IMR-90 (cell line): ENCODE measurements at regions not wholly inside any gene's neighbourhood (a gene's known extent, or its start where the extent isn't known, plus 50 kb on each side); places are given as distances from the start of the nearest gene placed in this dataset.

Experiments
- ATAC-seq: fragments of 200-7000 bp; cut with Tn5 transposase; 2 replicates; pipeline ENCODE4 v1.9.1; 2020; ENCODE audit warnings: low read depth, mild to moderate bottlenecking, moderate library complexity
- BruUV-seq: library from RNA; stranded (reverse); fragments of 400-500 nt; replicated peaks from 2 replicates; lab custom pipeline; 2021; lab: Mats Ljungman, UMichigan
- CTCF ChIA-PET: fragments of 300-600 bp; formaldehyde crosslinking; extraction: SDS; loops from one replicate; lab custom pipeline; 2021; ENCODE audit warnings: antibody characterized with exemption; lab: Yijun Ruan, JAX
- POLR2A ChIA-PET: fragments of 300-600 bp; sonication (Branson Sonifier 250); formaldehyde crosslinking; loops from one replicate; lab custom pipeline; 2022; ENCODE audit warnings: antibody characterized with exemption; ENCODE audit not compliant: unreplicated experiment; lab: Charles Lee
- DNase-seq: peaks from one replicate; pipeline ENCODE4 v3.0.0; 2013
- H2AFZ ChIP-seq: replicated peaks from 2 replicates; pipeline ENCODE3; 2013; ENCODE audit warnings: low read length, mild to moderate bottlenecking; ENCODE audit not compliant: poor library complexity
- H2AK5ac ChIP-seq: 2 replicates; pipeline ENCODE4 v1.6.1; 2013; ENCODE audit warnings: low read depth, low read length, inconsistent platforms
- H2AK9ac ChIP-seq: replicated peaks from 2 replicates; pipeline ENCODE3; 2013; ENCODE audit warnings: mild to moderate bottlenecking, low read depth, low read length, moderate library complexity; ENCODE audit not compliant: poor library complexity
- H2BK120ac ChIP-seq: 2 replicates; pipeline ENCODE4 v1.6.1; 2013; ENCODE audit warnings: low read depth, low read length, inconsistent platforms
- H2BK15ac ChIP-seq: 3 replicates; pipeline ENCODE4 v1.6.1; 2013; ENCODE audit warnings: low read depth, low read length, inconsistent platforms
- H2BK20ac ChIP-seq: 2 replicates; pipeline ENCODE4 v1.6.1; 2013; ENCODE audit warnings: low read depth, mild to moderate bottlenecking, inconsistent platforms, low read length, moderate library complexity
- H2BK5ac ChIP-seq: 2 replicates; pipeline ENCODE4 v1.6.1; 2013; ENCODE audit warnings: mild to moderate bottlenecking, low read depth, low read length, inconsistent platforms; ENCODE audit not compliant: poor library complexity, severe bottlenecking
- H3K14ac ChIP-seq: replicated peaks from 2 replicates; pipeline ENCODE4 v1.6.1; 2013; ENCODE audit warnings: low read depth, low read length, inconsistent platforms
- H3K18ac ChIP-seq: 2 replicates; pipeline ENCODE4 v1.6.1; 2013; ENCODE audit warnings: low read depth, low read length, control low read depth
- H3K23ac ChIP-seq: 2 replicates; pipeline ENCODE4 v1.6.1; 2013; ENCODE audit warnings: low read depth, low read length, inconsistent platforms
- H3K27ac ChIP-seq: 2 replicates; pipeline ENCODE4 v1.5.1; 2013; ENCODE audit warnings: mild to moderate bottlenecking, control low read depth, low read length; ENCODE audit not compliant: insufficient read depth
- H3K27me3 ChIP-seq: 2 replicates; pipeline ENCODE4 v1.6.1; 2013; ENCODE audit warnings: low read length; ENCODE audit not compliant: control insufficient read depth, insufficient read depth
- H3K36me3 ChIP-seq: 2 replicates; pipeline ENCODE4 v1.6.1; 2013; ENCODE audit warnings: low read length, mixed read lengths; ENCODE audit not compliant: control insufficient read depth, insufficient read depth
- H3K4ac ChIP-seq: 2 replicates; pipeline ENCODE4 v1.6.1; 2013; ENCODE audit warnings: low read depth, low read length, inconsistent platforms
- H3K4me1 ChIP-seq: 2 replicates; pipeline ENCODE4 v1.6.1; 2013; ENCODE audit warnings: low read length, mixed read lengths; ENCODE audit not compliant: control insufficient read depth, insufficient read depth
- H3K4me2 ChIP-seq: 2 replicates; pipeline ENCODE4 v1.6.1; 2013; ENCODE audit warnings: low read depth, mild to moderate bottlenecking, control low read depth, low read length, moderate library complexity
- H3K4me3 ChIP-seq: 2 replicates; pipeline ENCODE4 v1.5.1; 2013; ENCODE audit warnings: low read depth, mild to moderate bottlenecking, control low read depth, low read length, moderate library complexity; ENCODE audit not compliant: insufficient read depth
- H3K56ac ChIP-seq: 2 replicates; pipeline ENCODE4 v1.6.1; 2013; ENCODE audit warnings: low read length, inconsistent platforms; ENCODE audit not compliant: insufficient read depth; ENCODE audit errors: extremely low read depth
- H3K79me1 ChIP-seq, 2 experiments: 2 replicates each; pipeline ENCODE4 v1.6.1; 2013; ENCODE audit warnings: low read length in 2 of 2, inconsistent platforms in 1 of 2, low read depth in 1 of 2
- H3K9ac ChIP-seq: 2 replicates; pipeline ENCODE4 v1.6.1; 2013; ENCODE audit warnings: low read depth, low read length, control low read depth
- H3K9me1 ChIP-seq: 2 replicates; pipeline ENCODE4 v1.6.1; 2013; ENCODE audit warnings: low read length, inconsistent platforms; ENCODE audit not compliant: insufficient read depth
- H3K9me3 ChIP-seq: 2 replicates; pipeline ENCODE4 v1.6.1; 2013; ENCODE audit warnings: low read length; ENCODE audit not compliant: control insufficient read depth, insufficient read depth
- H4K20me1 ChIP-seq: 2 replicates; pipeline ENCODE4 v1.6.1; 2013; ENCODE audit warnings: low read length, inconsistent platforms; ENCODE audit not compliant: insufficient read depth
- H4K5ac ChIP-seq: 2 replicates; pipeline ENCODE4 v1.6.1; 2013; ENCODE audit warnings: mild to moderate bottlenecking, low read depth, low read length, control low read depth
- H4K8ac ChIP-seq, 2 experiments: 2 replicates each; pipeline ENCODE4 v1.6.1; 2013; ENCODE audit warnings: low read depth in 2 of 2, low read length in 2 of 2, control low read depth in 1 of 2, inconsistent platforms in 1 of 2
- H4K91ac ChIP-seq: 2 replicates; pipeline ENCODE4 v1.6.1; 2013; ENCODE audit warnings: low read depth, low read length, inconsistent platforms; ENCODE audit not compliant: insufficient read depth
- CEBPB ChIP-seq: IDR thresholded peaks from 2 replicates; pipeline ENCODE4 v1.6.1; 2012; ENCODE audit warnings: low read depth, low read length, improper control_type of control experiment
- MAFK ChIP-seq: IDR thresholded peaks from 2 replicates; pipeline ENCODE4 v1.6.1; 2012; ENCODE audit warnings: low read depth, low read length, improper control_type of control experiment
- RCOR1 ChIP-seq: IDR thresholded peaks from 2 replicates; pipeline ENCODE4 v1.6.1; 2012; ENCODE audit warnings: mild to moderate bottlenecking, low read length, improper control_type of control experiment; ENCODE audit not compliant: insufficient replicate concordance
- SMC3 ChIP-seq: fragments of 150-350 bp; IDR thresholded peaks from 2 replicates; pipeline ENCODE4 v1.6.1; 2016; ENCODE audit warnings: low read depth, mild to moderate bottlenecking, antibody characterized with exemption, low read length, moderate library complexity
- USF2 ChIP-seq: fragments of 150-350 bp; IDR thresholded peaks from 2 replicates; pipeline ENCODE4 v1.6.1; 2017; ENCODE audit warnings: mild to moderate bottlenecking, antibody characterized with exemption, low read length, low read depth
- WGBS, 2 experiments: methylation state at CpG; one replicate each; pipeline versions ENCODE4 v1.1.5 to v1.1.7; 2013; ENCODE audit warnings: missing lambda C conversion rate in 2 of 2; ENCODE audit not compliant: insufficient read length in 1 of 2; ENCODE audit errors: extremely low coverage in 2 of 2; 5-methylcytosine and 5-hydroxymethylcytosine counted together
- dilution Hi-C: fragments of 300-500 bp; cut with HindIII; formaldehyde crosslinking; loops from one replicate; pipeline ENCODE4 v1.14.3; 2018; ENCODE audit warnings: low sequenced_read_pairs; ENCODE audit not compliant: unreplicated experiment
- in situ Hi-C: fragments of 300-500 bp; cut with MboI; formaldehyde crosslinking; loops from 3 replicates; pipeline ENCODE4 v1.14.3; 2019; ENCODE audit warnings: low sequenced_read_pairs, inconsistent platforms, mixed read lengths
- intact Hi-C: fragments of 100-400 bp; cut with micrococcal nuclease; formaldehyde crosslinking; loops from 2 replicates; pipeline ENCODE4 v1.10.0; 2022
- TF ChIP-seq, protein P1 (sequence below): fragments of 150-350 bp; IDR thresholded peaks from 2 replicates; pipeline ENCODE4 v1.6.1; 2016; ENCODE audit warnings: low read depth, mild to moderate bottlenecking, low read length, moderate library complexity, borderline replicate concordance

- no peak overlapping the region for H2AFZ ChIP-seq
- no peak overlapping the region for H3K4me2 ChIP-seq
- H3K79me1 ChIP-seq, result no peaks in the 10 kb centered on the region
- POLR2A ChIA-PET, result no interaction called here
- H2AK9ac ChIP-seq, result no peak overlapping the region
- peaks cover 4% of the 10 kb centered on the region for H3K9me3 ChIP-seq
- in situ Hi-C loops, result no loop called here
- H4K20me1 ChIP-seq, result no peaks in the 10 kb centered on the region
- CTCF ChIA-PET, result no interaction called here
- no peak overlapping the region for H2BK5ac ChIP-seq
- H3K9me1 ChIP-seq, result no peaks in the 10 kb centered on the region
- H3K27ac ChIP-seq, result no peak overlapping the region
- H3K23ac ChIP-seq, result no peak overlapping the region
- DNase-seq, result no peak
- H3K9ac ChIP-seq, result no peak overlapping the region
- no peak overlapping the region for H3K56ac ChIP-seq
- no peak overlapping the region for H3K14ac ChIP-seq
- H4K8ac ChIP-seq, result no peak overlapping the region
- no peak overlapping the region for H2BK120ac ChIP-seq
- 0% methylated on average over 1 of the region's 4 CpGs; no CpG with 5 or more reads in 1 of the 2 experiments for WGBS, 2 experiments
- H3K27me3 ChIP-seq, result no peaks in the 10 kb centered on the region
- H3K4me1 ChIP-seq, result no peaks in the 10 kb centered on the region
- TF ChIP-seq RCOR1 (no peak), CEBPB (no peak), MAFK (no peak), USF2 (no peak), SMC3 (no peak)
- TF ChIP-seq, protein P1, sequence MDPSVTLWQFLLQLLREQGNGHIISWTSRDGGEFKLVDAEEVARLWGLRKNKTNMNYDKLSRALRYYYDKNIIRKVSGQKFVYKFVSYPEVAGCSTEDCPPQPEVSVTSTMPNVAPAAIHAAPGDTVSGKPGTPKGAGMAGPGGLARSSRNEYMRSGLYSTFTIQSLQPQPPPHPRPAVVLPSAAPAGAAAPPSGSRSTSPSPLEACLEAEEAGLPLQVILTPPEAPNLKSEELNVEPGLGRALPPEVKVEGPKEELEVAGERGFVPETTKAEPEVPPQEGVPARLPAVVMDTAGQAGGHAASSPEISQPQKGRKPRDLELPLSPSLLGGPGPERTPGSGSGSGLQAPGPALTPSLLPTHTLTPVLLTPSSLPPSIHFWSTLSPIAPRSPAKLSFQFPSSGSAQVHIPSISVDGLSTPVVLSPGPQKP, result no peak
- no peaks in the 10 kb centered on the region for H3K36me3 ChIP-seq
- BruUV-seq, result no TSS peak
- intact Hi-C loops, result no loop called here
- H2BK20ac ChIP-seq, result no peak overlapping the region
- ATAC-seq, result no peak
- no peak overlapping the region for H3K18ac ChIP-seq
- dilution Hi-C loops, result no loop called here
- H3K4me3 ChIP-seq, result no peak overlapping the region
- no peak overlapping the region for H2BK15ac ChIP-seq
- no peak overlapping the region for H4K91ac ChIP-seq
- H2AK5ac ChIP-seq, result no peak overlapping the region
- no peak overlapping the region for H3K4ac ChIP-seq
- H4K5ac ChIP-seq, result no peak overlapping the region
Measured at GRCh38 chr12:40534828-40535227, 157.4 kb upstream of the CNTN1 start.
